Astrocyte of the hippocampus (primary cell): ENCODE measurements at regions not wholly inside any gene's neighbourhood (a gene's known extent, or its start where the extent isn't known, plus 50 kb on each side); places are given as distances from the start of the nearest gene placed in this dataset.
A peak's percentile ranks its signal among the peaks of the same experiment; 100 is the strongest.

Source experiments
- DNase-seq: peaks from one replicate; pipeline ENCODE4 v3.0.0; 2011; ENCODE audit warnings: low read depth, low spot score

- no peak for DNase-seq
These were observed 288.1 kb upstream of the GPC6 start for GRCh38 chr13:92938486-92939020.

GRCh38 chr13:92941167-92941566, 285.4 kb upstream of the GPC6 start:
- DNase-seq: peak; percentile 68

- no peak for DNase-seq
These were observed 278.7 kb upstream of the GPC6 start for GRCh38 chr13:92947770-92948434.

GRCh38 chr13:92950771-92951170, 275.8 kb upstream of the GPC6 start:
- no peak for DNase-seq

GRCh38 chr13:92951273-92951890, 275.2 kb upstream of the GPC6 start:
- DNase-seq: no peak

- DNase-seq: no peak
These were observed 274.4 kb upstream of the GPC6 start for GRCh38 chr13:92952161-92952560.

- no peak for DNase-seq
These were observed 271.9 kb upstream of the GPC6 start for GRCh38 chr13:92954746-92955145.

- no peak for DNase-seq
These were observed 266.8 kb upstream of the GPC6 start for GRCh38 chr13:92959790-92960189.

GRCh38 chr13:92963029-92963428, 263.6 kb upstream of the GPC6 start:
- DNase-seq: peak; percentile 53

GRCh38 chr13:92966341-92966740, 260.3 kb upstream of the GPC6 start:
- DNase-seq: no peak

GRCh38 chr13:92966900-92967299, 259.7 kb upstream of the GPC6 start:
- DNase-seq: no peak

- no peak for DNase-seq
These were observed 258.7 kb upstream of the GPC6 start for GRCh38 chr13:92967923-92968322.

GRCh38 chr13:92972751-92973150, 253.9 kb upstream of the GPC6 start:
- DNase-seq: no peak

GRCh38 chr13:92974905-92975429, 251.6 kb upstream of the GPC6 start:
- DNase-seq: no peak

GRCh38 chr13:92976657-92977056, 249.9 kb upstream of the GPC6 start:
- DNase-seq: no peak

GRCh38 chr13:92984151-92984550, 242.5 kb upstream of the GPC6 start:
- DNase-seq: no peak

GRCh38 chr13:92989301-92989700, 237.3 kb upstream of the GPC6 start:
- DNase-seq: no peak

- peak; percentile 24 for DNase-seq
These were observed 234.9 kb upstream of the GPC6 start for GRCh38 chr13:92991692-92992091.

- no peak for DNase-seq
These were observed 232.6 kb upstream of the GPC6 start for GRCh38 chr13:92994056-92994455.

GRCh38 chr13:93001866-93002461, 224.6 kb upstream of the GPC6 start:
- DNase-seq: no peak

- no peak for DNase-seq
These were observed 223.1 kb upstream of the GPC6 start for GRCh38 chr13:93003531-93003930.

- DNase-seq: no peak
These were observed 221.7 kb upstream of the GPC6 start for GRCh38 chr13:93004919-93005318.

GRCh38 chr13:93007928-93008327, 218.7 kb upstream of the GPC6 start:
- no peak for DNase-seq
